K562 (cell line): ENCODE measurements at regions not wholly inside any gene's neighbourhood (a gene's known extent, or its start where the extent isn't known, plus 50 kb on each side); places are given as distances from the start of the nearest gene placed in this dataset.

Experiments
- ATAC-seq: fragments of 200-7000 bp; cut with Tn5 transposase; 3 replicates; pipeline ENCODE4 v1.9.1; 2020; ENCODE audit warnings: moderate library complexity
- BruUV-seq: library from RNA; stranded (reverse); fragments of 400-500 nt; replicated peaks from 2 replicates; lab custom pipeline; 2021; lab: Mats Ljungman, UMichigan
- CTCF ChIA-PET: fragments of 300-600 bp; formaldehyde crosslinking; extraction: SDS; loops from one replicate; lab custom pipeline; 2021; ENCODE audit warnings: low intra/inter-chr PET ratio; lab: Yijun Ruan, JAX
- POLR2A ChIA-PET: fragments of 300-600, 350-650 bp; sonication (Branson Sonifier 250); formaldehyde crosslinking; extraction: SDS; loops from one replicate; lab custom pipeline; 2021; ENCODE audit warnings: antibody characterized with exemption, inconsistent platforms; lab: Yijun Ruan, JAX
- DNase-seq, 4 experiments: peaks; one replicate each; pipeline versions ENCODE4 v3.0.0 to v3.0.0-alpha.2; 2011 to 2018; ENCODE audit warnings: low spot score in 3 of 4, mixed read lengths in 3 of 4; ENCODE audit errors: extremely low read depth in 1 of 4
- FAIRE-seq: peaks from 2 replicates; lab custom pipeline; 2011; peaks lifted over from hg19 to GRCh38; lab: Jason Lieb, UNC
- H2AFZ ChIP-seq: 2 replicates; pipeline ENCODE4 v1.6.0; 2011; ENCODE audit warnings: low read depth, low read length, control low read depth, inconsistent platforms
- H3K27ac ChIP-seq: fragments of 200-600 bp; 3 replicates; pipeline ENCODE4 v1.8.0; 2011; ENCODE audit warnings: low read depth, mild to moderate bottlenecking, control low read depth, inconsistent platforms, low read length, moderate library complexity, mixed read lengths; ENCODE audit errors: extremely low read depth
- H3K27me3 ChIP-seq, 2 experiments: fragments of 300-600 bp in 1 of 2; 2 replicates in 1 of 2; 3 replicates in 1 of 2; pipeline versions ENCODE4 v1.6.0 to v1.8.0; 2011; ENCODE audit warnings: inconsistent platforms in 2 of 2, low read length in 2 of 2, mild to moderate bottlenecking in 1 of 2, mixed read lengths in 1 of 2, moderate library complexity in 1 of 2; ENCODE audit not compliant: control insufficient read depth in 2 of 2, insufficient read depth in 2 of 2
- H3K36me3 ChIP-seq: fragments of 300-600 bp; 3 replicates; pipeline ENCODE4 v1.8.0; 2011; ENCODE audit warnings: mild to moderate bottlenecking, low read length, inconsistent platforms; ENCODE audit not compliant: control insufficient read depth, insufficient read depth
- H3K4me1 ChIP-seq, 2 experiments: fragments of 200-600 bp in 1 of 2; replicated peaks in 1 of 2; 2 replicates in 1 of 2; 3 replicates in 1 of 2; pipeline versions ENCODE4 v1.5.1 to v1.8.0; 2011; ENCODE audit warnings: inconsistent platforms in 2 of 2, low read length in 2 of 2, mild to moderate bottlenecking in 1 of 2, mixed read lengths in 1 of 2, moderate library complexity in 1 of 2; ENCODE audit not compliant: control insufficient read depth in 2 of 2, insufficient read depth in 2 of 2
- H3K4me2 ChIP-seq: 2 replicates; pipeline ENCODE4 v1.6.1; 2011; ENCODE audit warnings: low read length, control low read depth, inconsistent platforms, mixed read lengths; ENCODE audit not compliant: insufficient read depth
- H3K4me3 ChIP-seq: fragments of 200-600 bp; sonication (generic), shearing (Covaris generic); 2 replicates; pipeline ENCODE4 v1.5.1; 2016; ENCODE audit warnings: control low read depth, inconsistent platforms
- H3K79me2 ChIP-seq: fragments of 200-600 bp; 3 replicates; pipeline ENCODE4 v1.8.0; 2011; ENCODE audit warnings: low read length, inconsistent platforms; ENCODE audit not compliant: control insufficient read depth, insufficient read depth
- H3K9ac ChIP-seq, 2 experiments: 2 replicates each; pipeline versions ENCODE4 v1.6.0 to v1.6.1; 2011; ENCODE audit warnings: low read depth in 2 of 2, low read length in 2 of 2, control low read depth in 1 of 2, inconsistent platforms in 1 of 2, mild to moderate bottlenecking in 1 of 2, mixed read lengths in 1 of 2; ENCODE audit not compliant: insufficient read depth in 1 of 2
- H3K9me1 ChIP-seq: one replicate; pipeline ENCODE4 v1.6.0; 2011; ENCODE audit warnings: inconsistent platforms, mild to moderate bottlenecking, low read length, moderate library complexity; ENCODE audit not compliant: control insufficient read depth, insufficient read depth
- H3K9me3 ChIP-seq: replicated peaks from 2 replicates; pipeline ENCODE4 v1.5.1; 2011; ENCODE audit warnings: low read depth, low read length, inconsistent platforms; ENCODE audit not compliant: control insufficient read depth, insufficient read depth
- H4K20me1 ChIP-seq: replicated peaks from 2 replicates; pipeline ENCODE4 v1.6.1; 2011; ENCODE audit warnings: low read length, inconsistent platforms, mixed read lengths; ENCODE audit not compliant: control insufficient read depth, insufficient read depth
- ATF1 ChIP-seq, 2 experiments: fragments of 450-650 bp in 1 of 2; IDR thresholded peaks; 2 replicates each; pipeline ENCODE4 v1.6.1; 2016; ENCODE audit warnings: missing compliant biosample characterization in 1 of 2, missing genetic modification characterization in 1 of 2
- BCL6 ChIP-seq: fragments of 250-450 bp; sonication (Bioruptor Pico); IDR thresholded peaks from 2 replicates; pipeline ENCODE4 v1.4.0; 2020
- CEBPZ ChIP-seq: fragments of 150-350 bp; IDR thresholded peaks from 2 replicates; pipeline ENCODE4 v1.6.1; 2014; ENCODE audit warnings: low read depth, mild to moderate bottlenecking, low read length, borderline replicate concordance
- CREB1 ChIP-seq, 2 experiments: sonication (generic) in 1 of 2; formaldehyde crosslinking in 1 of 2; IDR thresholded peaks; 2 replicates each; pipeline versions ENCODE4 v1.6.1 to v1.8.0; 2012 to 2022; ENCODE audit warnings: inconsistent platforms in 1 of 2, mild to moderate bottlenecking in 1 of 2, missing genetic modification reagents in 1 of 2, moderate library complexity in 1 of 2
- EP300 ChIP-seq: IDR thresholded peaks from 2 replicates; pipeline ENCODE4 v1.6.1; 2012; ENCODE audit warnings: low read length, improper control_type of control experiment
- GATAD2A ChIP-seq: fragments of 450-650 bp; IDR thresholded peaks from 2 replicates; pipeline ENCODE4 v1.6.1; 2017
- KDM1A ChIP-seq, 2 experiments: fragments of 450-650 bp; IDR thresholded peaks; 2 replicates each; pipeline ENCODE4 v1.6.1; 2016; ENCODE audit warnings: mild to moderate bottlenecking in 2 of 2
- SPI1 ChIP-seq: IDR thresholded peaks from 2 replicates; pipeline ENCODE4 v1.6.1; 2011; ENCODE audit warnings: low read depth, low read length, control low read depth, borderline replicate concordance
- SRF ChIP-seq, 2 experiments: fragments of 250-450, 450-650 bp in 1 of 2; sonication (Bioruptor Pico) in 1 of 2; sonication (generic) in 1 of 2; formaldehyde crosslinking; IDR thresholded peaks; 2 replicates each; pipeline versions ENCODE4 v1.5.0 to v1.5.1; 2020 to 2022; ENCODE audit warnings: mild to moderate bottlenecking in 1 of 2, missing genetic modification reagents in 1 of 2
- TBL1XR1 ChIP-seq, 2 experiments: IDR thresholded peaks; 2 replicates each; pipeline ENCODE4 v1.6.1; 2012; ENCODE audit warnings: improper control_type of control experiment in 2 of 2, low read length in 2 of 2, mild to moderate bottlenecking in 1 of 2
- TEAD4 ChIP-seq, 2 experiments: sonication (generic) in 1 of 2; formaldehyde crosslinking in 1 of 2; IDR thresholded peaks; 2 replicates each; pipeline versions ENCODE4 v1.6.1 to v1.8.0; 2012 to 2022; ENCODE audit warnings: borderline replicate concordance in 1 of 2, inconsistent platforms in 1 of 2, low read length in 1 of 2, mild to moderate bottlenecking in 1 of 2, missing genetic modification reagents in 1 of 2
- TSHZ1 ChIP-seq: fragments of 250-450 bp; sonication (Bioruptor Pico); IDR thresholded peaks from 2 replicates; pipeline ENCODE4 v1.4.0; 2020; ENCODE audit warnings: mild to moderate bottlenecking, moderate library complexity
- USF1 ChIP-seq: sonication (generic); formaldehyde crosslinking; IDR thresholded peaks from 2 replicates; pipeline ENCODE4 v1.9.0; 2022; ENCODE audit warnings: mild to moderate bottlenecking, missing genetic modification reagents
- WGBS: fragments of 100-300 bp; shearing (Covaris generic); methylation state at CpG from one replicate; pipeline ENCODE4 v1.1.6; 2016; ENCODE audit warnings: low coverage, mixed read lengths; ENCODE audit not compliant: insufficient coverage; ENCODE audit errors: missing lambda C conversion rate; 5-methylcytosine and 5-hydroxymethylcytosine counted together
- in situ Hi-C: fragments of 300-500 bp; cut with MboI; formaldehyde crosslinking; loops from 4 replicates; pipeline ENCODE4 v1.15.0; 2018; ENCODE audit warnings: inconsistent platforms, mixed read lengths
- intact Hi-C: fragments of 100-400 bp; cut with micrococcal nuclease; formaldehyde crosslinking; loops from 2 replicates; pipeline ENCODE4 v1.14.2; 2022

- ChIA-PET CTCF (no interaction called here), POLR2A (interaction anchor here (0.7 to 0.8 kb wide), 2 partner anchors 17 to 38 kb away, joined by 3 to 4 read pairs; no protein-coding TSS in a partner anchor)
- Histone ChIP-seq H3K9me1 (peaks cover 2% of the 10 kb centered on the region), H2AFZ (peak overlapping the region; percentile 72), H4K20me1 (no peaks in the 10 kb centered on the region), H3K27me3 (no peaks in the 10 kb centered on the region), H3K27ac (peak overlapping the region; percentile 73; the same call in 2 of the 3 replicates), H3K4me2 (peak overlapping the region; percentile 16; the same call in 1 of the 2 replicates), H3K36me3 (no peaks in the 10 kb centered on the region), H3K4me1 (peaks cover 41 to 45% of the 10 kb centered on the region in 2 experiments), H3K9ac (peak overlapping the region; percentile 38 to 76; a peak in 2 of 4 replicates), H3K79me2 (no peaks in the 10 kb centered on the region), H3K9me3 (no peaks in the 10 kb centered on the region; the same call in 1 of the 2 replicates), H3K4me3 (no peak overlapping the region)
- in situ Hi-C loops (no loop called here), intact Hi-C loops (loop anchor here (1.0 to 5.0 kb wide), 2 partner anchors 67 to 105 kb away; no protein-coding TSS in a partner anchor)
- DNase-seq (peak; percentile 82 to 87 (median 84)), ATAC-seq (peak; percentile 73), FAIRE-seq (peak; percentile 99)
- 25% methylated on average over 9 of the region's 11 CpGs for WGBS
- BruUV-seq, result no TSS peak
- peak; percentile 41; the same call in 1 of the 2 replicates for TF ChIP-seq TEAD4 (IDR thresholded peaks at IDR 0.05; ENCODE audit: low read length)
- TF ChIP-seq TEAD4 (CRISPR knock-in tag; IDR thresholded peaks at IDR 0.05; ENCODE audit: borderline replicate concordance), result no peak
- TF ChIP-seq TBL1XR1 (IDR thresholded peaks at IDR 0.05; ENCODE audit: low read length in 2 of 2), result 0 out of 4 replicates have a peak, but pooled peaks of 1 of the 2 experiments have one; percentile 17
- TF ChIP-seq EP300, result peak; percentile 58; the same call in 1 of the 2 replicates
- peak; percentile 31; the same call in 1 of the 2 replicates for TF ChIP-seq CREB1 (IDR thresholded peaks at IDR 0.05)
- no peak for TF ChIP-seq CREB1 (CRISPR knock-in tag; IDR thresholded peaks at IDR 0.05)
- no peak for TF ChIP-seq SPI1
- TF ChIP-seq GATAD2A, result no peak
- TF ChIP-seq BCL6 (CRISPR knock-in tag), result no peak
- peak; percentile 94 for TF ChIP-seq TSHZ1
- no peak for TF ChIP-seq CEBPZ
- peak; percentile 61 for TF ChIP-seq USF1
- no peak for TF ChIP-seq SRF (CRISPR knock-in tag; IDR thresholded peaks at IDR 0.05)
- peak; percentile 89 to 90 for TF ChIP-seq KDM1A (IDR thresholded peaks at IDR 0.05)
- TF ChIP-seq ATF1 (CRISPR knock-in tag; IDR thresholded peaks at IDR 0.05), result no peak
- TF ChIP-seq ATF1 (tag; IDR thresholded peaks at IDR 0.05), result peak; percentile 69
Measured at GRCh38 chr3:72338942-72339669, 509.1 kb downstream of the SHQ1 start.
